GM23338 (cell line): ENCODE measurements at regions not wholly inside any gene's neighbourhood (a gene's known extent, or its start where the extent isn't known, plus 50 kb on each side); places are given as distances from the start of the nearest gene placed in this dataset.
A peak's percentile ranks its signal among the peaks of the same experiment; 100 is the strongest.

Source experiments
- ATAC-seq: fragments of 200-7000 bp; cut with Tn5 transposase; 3 replicates; pipeline ENCODE4 v1.9.1; 2020
- DNase-seq: peaks from one replicate; pipeline ENCODE4 v3.0.0-alpha.2; 2015; ENCODE audit warnings: low spot score
- H2AFZ ChIP-seq: fragments of 200-600 bp; sonication (generic); 2 replicates; pipeline ENCODE4 v1.8.0; 2016; ENCODE audit warnings: antibody characterized with exemption, mild to moderate bottlenecking, moderate library complexity
- H3F3A ChIP-seq: fragments of 200-600 bp; sonication (generic); replicated peaks from 2 replicates; pipeline ENCODE4 v1.8.0; 2017; ENCODE audit warnings: antibody characterized with exemption, mixed run types, low read depth
- H3K27ac ChIP-seq: fragments of 200-600 bp; sonication (generic); 2 replicates; pipeline ENCODE4 v1.6.1; 2016; ENCODE audit warnings: low read depth
- H3K27me3 ChIP-seq: fragments of 200-600 bp; sonication (generic); 2 replicates; pipeline ENCODE4 v1.8.0; 2016; ENCODE audit warnings: mild to moderate bottlenecking, mixed run types, moderate library complexity; ENCODE audit not compliant: insufficient read depth
- H3K36me3 ChIP-seq: fragments of 200-600 bp; sonication (generic); 2 replicates; pipeline ENCODE4 v1.8.0; 2016; ENCODE audit warnings: mild to moderate bottlenecking; ENCODE audit not compliant: insufficient read depth
- H3K4me1 ChIP-seq: fragments of 200-600 bp; sonication (generic); 2 replicates; pipeline ENCODE4 v1.8.0; 2016; ENCODE audit warnings: mild to moderate bottlenecking, moderate library complexity; ENCODE audit not compliant: insufficient read depth
- H3K4me2 ChIP-seq: fragments of 200-600 bp; sonication (generic); 2 replicates; pipeline ENCODE4 v1.7.1; 2017; ENCODE audit warnings: mixed run types
- H3K4me3 ChIP-seq: fragments of 200-600 bp; sonication (generic); 2 replicates; pipeline ENCODE4 v1.6.1; 2016; ENCODE audit warnings: mixed run types
- H3K79me2 ChIP-seq: fragments of 200-600 bp; sonication (generic); replicated peaks from 2 replicates; pipeline ENCODE4 v1.8.0; 2017; ENCODE audit warnings: mild to moderate bottlenecking; ENCODE audit not compliant: insufficient read depth
- H3K9me2 ChIP-seq: fragments of 200-600 bp; sonication (generic); 2 replicates; pipeline ENCODE4 v1.8.0; 2017; ENCODE audit not compliant: insufficient read depth
- H4K20me1 ChIP-seq: fragments of 200-600 bp; sonication (generic); replicated peaks from 2 replicates; pipeline ENCODE4 v1.8.0; 2017; ENCODE audit warnings: mild to moderate bottlenecking; ENCODE audit not compliant: insufficient read depth
- H3K27ac Mint-ChIP-seq: 2 replicates; pipeline ENCODE4 v1.8.0; 2020; ENCODE audit warnings: inconsistent platforms, mild to moderate bottlenecking, moderate library complexity, mixed read lengths
- H3K27me3 Mint-ChIP-seq: 3 replicates; pipeline ENCODE4 v1.8.0; 2022; ENCODE audit warnings: low read depth, mild to moderate bottlenecking, moderate library complexity, mixed read lengths, inconsistent platforms; ENCODE audit not compliant: insufficient read depth, poor library complexity
- H3K36me3 Mint-ChIP-seq: 3 replicates; pipeline ENCODE4 v1.8.0; 2021; ENCODE audit warnings: low read depth, mild to moderate bottlenecking, inconsistent platforms, moderate library complexity, mixed read lengths
- H3K4me1 Mint-ChIP-seq: 3 replicates; pipeline ENCODE4 v1.8.0; 2020; ENCODE audit warnings: mild to moderate bottlenecking, inconsistent platforms, mixed read lengths
- H3K4me3 Mint-ChIP-seq: 3 replicates; pipeline ENCODE4 v1.8.0; 2021; ENCODE audit warnings: moderate library complexity, mild to moderate bottlenecking, inconsistent platforms, mixed read lengths
- H3K9me3 Mint-ChIP-seq: 3 replicates; pipeline ENCODE4 v1.8.0; 2020; ENCODE audit warnings: moderate library complexity, mild to moderate bottlenecking, inconsistent platforms, mixed read lengths
- CREB1 ChIP-seq: fragments of 250-450 bp; sonication (Bioruptor Pico); IDR thresholded peaks from 2 replicates; pipeline ENCODE4 v1.5.0; 2020; ENCODE audit warnings: low read depth, mild to moderate bottlenecking, moderate library complexity
- EZH2 ChIP-seq: fragments of 200-600 bp; sonication (generic); IDR thresholded peaks from one replicate; pipeline ENCODE4 v1.8.0; 2017; ENCODE audit warnings: antibody characterized with exemption, mild to moderate bottlenecking, low read depth; ENCODE audit not compliant: unreplicated experiment
- EZH2phosphoT487 ChIP-seq: fragments of 200-600 bp; sonication (generic); IDR thresholded peaks from one replicate; pipeline ENCODE4 v1.8.1; 2018; ENCODE audit warnings: antibody characterized with exemption; ENCODE audit not compliant: unreplicated experiment
- NANOG ChIP-seq: IDR thresholded peaks from 2 replicates; pipeline ENCODE4 v1.6.1; 2016; ENCODE audit warnings: antibody characterized with exemption, borderline replicate concordance
- ZNF114 ChIP-seq: fragments of 250-450 bp; sonication (Bioruptor Pico); IDR thresholded peaks from 2 replicates; pipeline ENCODE4 v1.5.0; 2020; ENCODE audit warnings: mild to moderate bottlenecking, moderate library complexity
- ZNF331 ChIP-seq: fragments of 250-450 bp; sonication (Bioruptor Pico); IDR thresholded peaks from 2 replicates; pipeline ENCODE4 v1.5.0; 2020; ENCODE audit warnings: low read depth, mild to moderate bottlenecking, moderate library complexity
- TF ChIP-seq, protein P1 (sequence below), 2 experiments: fragments of 200-600 bp in 1 of 2; sonication (generic) in 1 of 2; conservative IDR thresholded peaks; 2 replicates each; pipeline versions ENCODE4 v1.5.1 to v1.6.1; 2016 to 2017; ENCODE audit warnings: antibody characterized with exemption in 2 of 2, low read depth in 2 of 2, mild to moderate bottlenecking in 2 of 2, moderate library complexity in 1 of 2
- TF ChIP-seq, protein P2 (sequence below): fragments of 250-450 bp; sonication (Bioruptor Pico); IDR thresholded peaks from 2 replicates; pipeline ENCODE4 v1.5.0; 2020; ENCODE audit warnings: mild to moderate bottlenecking, moderate library complexity
- TF ChIP-seq, protein P3 (sequence below): IDR thresholded peaks from one replicate; pipeline ENCODE4 v1.6.1; 2018; ENCODE audit warnings: antibody characterized with exemption; ENCODE audit not compliant: unreplicated experiment

DNA sequence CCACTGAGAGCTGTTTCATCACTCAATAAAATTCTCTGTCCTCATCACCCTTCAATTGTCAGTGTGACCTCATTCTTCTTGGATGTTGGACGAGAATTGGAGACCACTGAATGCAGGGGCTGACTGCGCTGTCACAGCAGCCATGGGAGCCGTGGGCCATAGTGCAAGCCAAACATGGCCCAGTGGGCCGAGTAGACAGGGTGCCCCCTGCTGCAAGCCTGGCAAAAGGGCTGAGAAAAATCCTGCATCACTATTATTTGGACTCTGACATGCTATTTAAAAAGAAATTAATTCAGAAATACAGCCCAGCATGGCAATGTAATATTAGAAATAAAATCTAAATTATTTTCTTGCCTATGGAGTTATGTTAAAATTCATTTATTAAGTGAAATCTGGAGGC lies 67.8 kb upstream of the FAM98A start:
- Mint-ChIP-seq H3K36me3 (peaks cover 67% of the 10 kb centered on the region), H3K27me3 (peaks cover 3% of the 10 kb centered on the region), H3K4me1 (peaks cover 4% of the 10 kb centered on the region; the same call in 1 of the 3 replicates), H3K4me3 (no peak overlapping the region), H3K9me3 (peaks cover 50% of the 10 kb centered on the region), H3K27ac (no peak overlapping the region)
- H3K4me3 ChIP-seq: no peak overlapping the region
- H3K9me2 ChIP-seq: no peaks in the 10 kb centered on the region
- H3K27ac ChIP-seq: no peak overlapping the region
- no peaks in the 10 kb centered on the region for H3K27me3 ChIP-seq
- no peak for ATAC-seq
- H3K36me3 ChIP-seq: peaks cover 17% of the 10 kb centered on the region
- no peaks in the 10 kb centered on the region for H3K79me2 ChIP-seq
- peak; percentile 8 for DNase-seq
- H2AFZ ChIP-seq: no peak overlapping the region
- H3F3A ChIP-seq: no peaks in the 10 kb centered on the region
- no peaks in the 10 kb centered on the region for H3K4me1 ChIP-seq
- no peak for TF ChIP-seq ZNF331 (CRISPR knock-in tag)
- TF ChIP-seq, protein P1, sequence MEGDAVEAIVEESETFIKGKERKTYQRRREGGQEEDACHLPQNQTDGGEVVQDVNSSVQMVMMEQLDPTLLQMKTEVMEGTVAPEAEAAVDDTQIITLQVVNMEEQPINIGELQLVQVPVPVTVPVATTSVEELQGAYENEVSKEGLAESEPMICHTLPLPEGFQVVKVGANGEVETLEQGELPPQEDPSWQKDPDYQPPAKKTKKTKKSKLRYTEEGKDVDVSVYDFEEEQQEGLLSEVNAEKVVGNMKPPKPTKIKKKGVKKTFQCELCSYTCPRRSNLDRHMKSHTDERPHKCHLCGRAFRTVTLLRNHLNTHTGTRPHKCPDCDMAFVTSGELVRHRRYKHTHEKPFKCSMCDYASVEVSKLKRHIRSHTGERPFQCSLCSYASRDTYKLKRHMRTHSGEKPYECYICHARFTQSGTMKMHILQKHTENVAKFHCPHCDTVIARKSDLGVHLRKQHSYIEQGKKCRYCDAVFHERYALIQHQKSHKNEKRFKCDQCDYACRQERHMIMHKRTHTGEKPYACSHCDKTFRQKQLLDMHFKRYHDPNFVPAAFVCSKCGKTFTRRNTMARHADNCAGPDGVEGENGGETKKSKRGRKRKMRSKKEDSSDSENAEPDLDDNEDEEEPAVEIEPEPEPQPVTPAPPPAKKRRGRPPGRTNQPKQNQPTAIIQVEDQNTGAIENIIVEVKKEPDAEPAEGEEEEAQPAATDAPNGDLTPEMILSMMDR (conservative IDR thresholded peaks at IDR 0.05; ENCODE audit: low read depth in 2 of 2): peak; percentile 32 to 60; a peak in 3 of 4 replicates
- no peak for TF ChIP-seq EZH2
- TF ChIP-seq NANOG: no peak
- TF ChIP-seq, protein P2, sequence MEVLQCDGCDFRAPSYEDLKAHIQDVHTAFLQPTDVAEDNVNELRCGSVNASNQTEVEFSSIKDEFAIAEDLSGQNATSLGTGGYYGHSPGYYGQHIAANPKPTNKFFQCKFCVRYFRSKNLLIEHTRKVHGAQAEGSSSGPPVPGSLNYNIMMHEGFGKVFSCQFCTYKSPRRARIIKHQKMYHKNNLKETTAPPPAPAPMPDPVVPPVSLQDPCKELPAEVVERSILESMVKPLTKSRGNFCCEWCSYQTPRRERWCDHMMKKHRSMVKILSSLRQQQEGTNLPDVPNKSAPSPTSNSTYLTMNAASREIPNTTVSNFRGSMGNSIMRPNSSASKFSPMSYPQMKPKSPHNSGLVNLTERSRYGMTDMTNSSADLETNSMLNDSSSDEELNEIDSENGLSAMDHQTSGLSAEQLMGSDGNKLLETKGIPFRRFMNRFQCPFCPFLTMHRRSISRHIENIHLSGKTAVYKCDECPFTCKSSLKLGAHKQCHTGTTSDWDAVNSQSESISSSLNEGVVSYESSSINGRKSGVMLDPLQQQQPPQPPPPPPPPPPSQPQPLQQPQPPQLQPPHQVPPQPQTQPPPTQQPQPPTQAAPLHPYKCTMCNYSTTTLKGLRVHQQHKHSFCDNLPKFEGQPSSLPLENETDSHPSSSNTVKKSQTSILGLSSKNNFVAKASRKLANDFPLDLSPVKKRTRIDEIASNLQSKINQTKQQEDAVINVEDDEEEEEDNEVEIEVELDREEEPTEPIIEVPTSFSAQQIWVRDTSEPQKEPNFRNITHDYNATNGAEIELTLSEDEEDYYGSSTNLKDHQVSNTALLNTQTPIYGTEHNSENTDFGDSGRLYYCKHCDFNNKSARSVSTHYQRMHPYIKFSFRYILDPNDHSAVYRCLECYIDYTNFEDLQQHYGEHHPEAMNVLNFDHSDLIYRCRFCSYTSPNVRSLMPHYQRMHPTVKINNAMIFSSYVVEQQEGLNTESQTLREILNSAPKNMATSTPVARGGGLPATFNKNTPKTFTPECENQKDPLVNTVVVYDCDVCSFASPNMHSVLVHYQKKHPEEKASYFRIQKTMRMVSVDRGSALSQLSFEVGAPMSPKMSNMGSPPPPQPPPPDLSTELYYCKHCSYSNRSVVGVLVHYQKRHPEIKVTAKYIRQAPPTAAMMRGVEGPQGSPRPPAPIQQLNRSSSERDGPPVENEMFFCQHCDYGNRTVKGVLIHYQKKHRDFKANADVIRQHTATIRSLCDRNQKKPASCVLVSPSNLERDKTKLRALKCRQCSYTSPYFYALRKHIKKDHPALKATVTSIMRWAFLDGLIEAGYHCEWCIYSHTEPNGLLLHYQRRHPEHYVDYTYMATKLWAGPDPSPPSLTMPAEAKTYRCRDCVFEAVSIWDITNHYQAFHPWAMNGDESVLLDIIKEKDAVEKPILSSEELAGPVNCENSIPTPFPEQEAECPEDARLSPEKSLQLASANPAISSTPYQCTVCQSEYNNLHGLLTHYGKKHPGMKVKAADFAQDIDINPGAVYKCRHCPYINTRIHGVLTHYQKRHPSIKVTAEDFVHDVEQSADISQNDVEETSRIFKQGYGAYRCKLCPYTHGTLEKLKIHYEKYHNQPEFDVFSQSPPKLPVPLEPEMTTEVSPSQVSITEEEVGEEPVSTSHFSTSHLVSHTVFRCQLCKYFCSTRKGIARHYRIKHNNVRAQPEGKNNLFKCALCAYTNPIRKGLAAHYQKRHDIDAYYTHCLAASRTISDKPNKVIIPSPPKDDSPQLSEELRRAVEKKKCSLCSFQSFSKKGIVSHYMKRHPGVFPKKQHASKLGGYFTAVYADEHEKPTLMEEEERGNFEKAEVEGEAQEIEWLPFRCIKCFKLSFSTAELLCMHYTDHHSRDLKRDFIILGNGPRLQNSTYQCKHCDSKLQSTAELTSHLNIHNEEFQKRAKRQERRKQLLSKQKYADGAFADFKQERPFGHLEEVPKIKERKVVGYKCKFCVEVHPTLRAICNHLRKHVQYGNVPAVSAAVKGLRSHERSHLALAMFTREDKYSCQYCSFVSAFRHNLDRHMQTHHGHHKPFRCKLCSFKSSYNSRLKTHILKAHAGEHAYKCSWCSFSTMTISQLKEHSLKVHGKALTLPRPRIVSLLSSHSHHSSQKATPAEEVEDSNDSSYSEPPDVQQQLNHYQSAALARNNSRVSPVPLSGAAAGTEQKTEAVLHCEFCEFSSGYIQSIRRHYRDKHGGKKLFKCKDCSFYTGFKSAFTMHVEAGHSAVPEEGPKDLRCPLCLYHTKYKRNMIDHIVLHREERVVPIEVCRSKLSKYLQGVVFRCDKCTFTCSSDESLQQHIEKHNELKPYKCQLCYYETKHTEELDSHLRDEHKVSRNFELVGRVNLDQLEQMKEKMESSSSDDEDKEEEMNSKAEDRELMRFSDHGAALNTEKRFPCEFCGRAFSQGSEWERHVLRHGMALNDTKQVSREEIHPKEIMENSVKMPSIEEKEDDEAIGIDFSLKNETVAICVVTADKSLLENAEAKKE: no peak
- TF ChIP-seq ZNF114 (CRISPR knock-in tag): no peak
- no peak for TF ChIP-seq EZH2phosphoT487
- TF ChIP-seq CREB1: no peak
- TF ChIP-seq, protein P3, sequence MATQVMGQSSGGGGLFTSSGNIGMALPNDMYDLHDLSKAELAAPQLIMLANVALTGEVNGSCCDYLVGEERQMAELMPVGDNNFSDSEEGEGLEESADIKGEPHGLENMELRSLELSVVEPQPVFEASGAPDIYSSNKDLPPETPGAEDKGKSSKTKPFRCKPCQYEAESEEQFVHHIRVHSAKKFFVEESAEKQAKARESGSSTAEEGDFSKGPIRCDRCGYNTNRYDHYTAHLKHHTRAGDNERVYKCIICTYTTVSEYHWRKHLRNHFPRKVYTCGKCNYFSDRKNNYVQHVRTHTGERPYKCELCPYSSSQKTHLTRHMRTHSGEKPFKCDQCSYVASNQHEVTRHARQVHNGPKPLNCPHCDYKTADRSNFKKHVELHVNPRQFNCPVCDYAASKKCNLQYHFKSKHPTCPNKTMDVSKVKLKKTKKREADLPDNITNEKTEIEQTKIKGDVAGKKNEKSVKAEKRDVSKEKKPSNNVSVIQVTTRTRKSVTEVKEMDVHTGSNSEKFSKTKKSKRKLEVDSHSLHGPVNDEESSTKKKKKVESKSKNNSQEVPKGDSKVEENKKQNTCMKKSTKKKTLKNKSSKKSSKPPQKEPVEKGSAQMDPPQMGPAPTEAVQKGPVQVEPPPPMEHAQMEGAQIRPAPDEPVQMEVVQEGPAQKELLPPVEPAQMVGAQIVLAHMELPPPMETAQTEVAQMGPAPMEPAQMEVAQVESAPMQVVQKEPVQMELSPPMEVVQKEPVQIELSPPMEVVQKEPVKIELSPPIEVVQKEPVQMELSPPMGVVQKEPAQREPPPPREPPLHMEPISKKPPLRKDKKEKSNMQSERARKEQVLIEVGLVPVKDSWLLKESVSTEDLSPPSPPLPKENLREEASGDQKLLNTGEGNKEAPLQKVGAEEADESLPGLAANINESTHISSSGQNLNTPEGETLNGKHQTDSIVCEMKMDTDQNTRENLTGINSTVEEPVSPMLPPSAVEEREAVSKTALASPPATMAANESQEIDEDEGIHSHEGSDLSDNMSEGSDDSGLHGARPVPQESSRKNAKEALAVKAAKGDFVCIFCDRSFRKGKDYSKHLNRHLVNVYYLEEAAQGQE: no peak
- no peak overlapping the region for H3K4me2 ChIP-seq
- no peaks in the 10 kb centered on the region for H4K20me1 ChIP-seq
